IMR-90 (cell line): ENCODE measurements at regions not wholly inside any gene's neighbourhood (a gene's known extent, or its start where the extent isn't known, plus 50 kb on each side); places are given as distances from the start of the nearest gene placed in this dataset.

Source experiments
- CTCF ChIP-seq: conservative IDR thresholded peaks from 2 replicates; pipeline ENCODE4 v1.5.1; 2012; ENCODE audit warnings: mild to moderate bottlenecking, low read depth, low read length, improper control_type of control experiment
- RCOR1 ChIP-seq: IDR thresholded peaks from 2 replicates; pipeline ENCODE4 v1.6.1; 2012; ENCODE audit warnings: mild to moderate bottlenecking, low read length, improper control_type of control experiment; ENCODE audit not compliant: insufficient replicate concordance
- SMC3 ChIP-seq: fragments of 150-350 bp; IDR thresholded peaks from 2 replicates; pipeline ENCODE4 v1.6.1; 2016; ENCODE audit warnings: low read depth, mild to moderate bottlenecking, antibody characterized with exemption, low read length, moderate library complexity
- USF2 ChIP-seq: fragments of 150-350 bp; IDR thresholded peaks from 2 replicates; pipeline ENCODE4 v1.6.1; 2017; ENCODE audit warnings: mild to moderate bottlenecking, antibody characterized with exemption, low read length, low read depth

- TF ChIP-seq USF2 (no peak), CTCF (no peak), SMC3 (no peak), RCOR1 (no peak)
These were observed 110.2 kb downstream of the APOB start for GRCh38 chr2:20933714-20934113.
